Sigmoid colon (tissue), 4 donors: ENCODE measurements at regions not wholly inside any gene's neighbourhood (a gene's known extent, or its start where the extent isn't known, plus 50 kb on each side); places are given as distances from the start of the nearest gene placed in this dataset.

ENCODE experiments used
- CTCF ChIP-seq, 4 experiments: fragments of 450-650 bp in 3 of 4; fragments of 200-600 bp in 1 of 4; IDR thresholded peaks; one replicate each; pipeline ENCODE4 v1.5.1; 2016 to 2019; ENCODE audit warnings: antibody characterized with exemption in 4 of 4, mild to moderate bottlenecking in 3 of 4, moderate library complexity in 2 of 4
- EP300 ChIP-seq, 4 donors: sonication (generic); formaldehyde crosslinking; IDR thresholded peaks; one replicate each; pipeline ENCODE4 v1.6.1; 2017; ENCODE audit warnings: antibody characterized with exemption in 4 of 4
- POLR2A ChIP-seq, 2 donors: fragments of 450-650 bp; IDR thresholded peaks; one replicate each; pipeline ENCODE4 v1.6.1; 2016; ENCODE audit warnings: antibody characterized with exemption in 2 of 2, mild to moderate bottlenecking in 2 of 2, moderate library complexity in 2 of 2
- POLR2AphosphoS5 ChIP-seq, 4 donors: sonication (generic); formaldehyde crosslinking; IDR thresholded peaks; one replicate each; pipeline ENCODE4 v1.6.1; 2017; ENCODE audit warnings: antibody characterized with exemption in 4 of 4

- no peak for TF ChIP-seq CTCF (IDR thresholded peaks at IDR 0.05)
- no peak for TF ChIP-seq POLR2A (IDR thresholded peaks at IDR 0.05)
- TF ChIP-seq POLR2AphosphoS5 (IDR thresholded peaks at IDR 0.05): no peak
- TF ChIP-seq EP300 (IDR thresholded peaks at IDR 0.05): no peak
Measured at GRCh38 chrY:19354857-19355173, 389.7 kb downstream of the KDM5D start.
